UCSD-AML1 (cell line): ENCODE measurements at regions not wholly inside any gene's neighbourhood (a gene's known extent, or its start where the extent isn't known, plus 50 kb on each side); places are given as distances from the start of the nearest gene placed in this dataset.

Experiments used
- DNase-seq: peaks from one replicate; lab custom pipeline; 2025; ENCODE audit not compliant: unreplicated experiment; lab: John Stamatoyannopoulos, UW

GRCh38 chr3:34924961-34925360 lies 714.4 kb upstream of the ARPP21 start:
- no peak for DNase-seq

- no peak for DNase-seq
Observed at GRCh38 chr3:34925851-34926250, 713.5 kb upstream of the ARPP21 start.

GRCh38 chr3:34929036-34929435 lies 710.3 kb upstream of the ARPP21 start:
- DNase-seq: no peak

- no peak for DNase-seq
Observed at GRCh38 chr3:34934660-34935059, 704.7 kb upstream of the ARPP21 start.

GRCh38 chr3:34938784-34939183 lies 700.5 kb upstream of the ARPP21 start:
- no peak for DNase-seq

GRCh38 chr3:34942256-34942655 lies 697.1 kb upstream of the ARPP21 start:
- no peak for DNase-seq

GRCh38 chr3:34947834-34948233 lies 691.5 kb upstream of the ARPP21 start:
- DNase-seq: no peak

- DNase-seq: no peak
Observed at GRCh38 chr3:34948517-34948916, 690.8 kb upstream of the ARPP21 start.

GRCh38 chr3:34955680-34956079 lies 683.6 kb upstream of the ARPP21 start:
- DNase-seq: no peak

GRCh38 chr3:34956511-34956910 lies 682.8 kb upstream of the ARPP21 start:
- DNase-seq: no peak

- no peak for DNase-seq
Observed at GRCh38 chr3:34957677-34958076, 681.6 kb upstream of the ARPP21 start.

- DNase-seq: no peak
Observed at GRCh38 chr3:34969513-34969912, 669.8 kb upstream of the ARPP21 start.

- DNase-seq: no peak
Observed at GRCh38 chr3:34972481-34972880, 666.8 kb upstream of the ARPP21 start.

GRCh38 chr3:34973586-34973985 lies 665.7 kb upstream of the ARPP21 start:
- no peak for DNase-seq

GRCh38 chr3:34983631-34984030 lies 655.7 kb upstream of the ARPP21 start:
- DNase-seq: no peak

GRCh38 chr3:34988296-34988695 lies 651.0 kb upstream of the ARPP21 start:
- DNase-seq: no peak

- no peak for DNase-seq
Observed at GRCh38 chr3:34995796-34996430, 643.4 kb upstream of the ARPP21 start.

GRCh38 chr3:34998902-34999301 lies 640.4 kb upstream of the ARPP21 start:
- DNase-seq: no peak

GRCh38 chr3:35012214-35012613 lies 627.1 kb upstream of the ARPP21 start:
- no peak for DNase-seq

- DNase-seq: no peak
Observed at GRCh38 chr3:35028157-35028556, 611.2 kb upstream of the ARPP21 start.

- DNase-seq: no peak
Observed at GRCh38 chr3:35042210-35042991, 596.9 kb upstream of the ARPP21 start.

- no peak for DNase-seq
Observed at GRCh38 chr3:35043040-35043439, 596.3 kb upstream of the ARPP21 start.

- no peak for DNase-seq
Observed at GRCh38 chr3:35044190-35044589, 595.1 kb upstream of the ARPP21 start.
